Kidney epithelial cell (primary cell): ENCODE measurements at regions not wholly inside any gene's neighbourhood (a gene's known extent, or its start where the extent isn't known, plus 50 kb on each side); places are given as distances from the start of the nearest gene placed in this dataset.
"Not testable (repeated sequence)": the region's sequence is repeated elsewhere in the genome, so short reads cannot be mapped to it uniquely, and the experiment has no call there.

ENCODE experiments used
- DNase-seq: peaks from one replicate; pipeline ENCODE4 v3.0.0-alpha.2; 2010; ENCODE audit warnings: low read depth
- H3K27me3 ChIP-seq: 2 replicates; pipeline ENCODE4 v1.6.0; 2011; ENCODE audit warnings: low read length; ENCODE audit not compliant: control insufficient read depth, insufficient read depth
- H3K36me3 ChIP-seq: 2 replicates; pipeline ENCODE4 v1.5.1; 2011; ENCODE audit warnings: low read length; ENCODE audit not compliant: control insufficient read depth, insufficient read depth
- H3K4me3 ChIP-seq: 2 replicates; pipeline ENCODE4 v1.5.1; 2011; ENCODE audit warnings: low read depth, mild to moderate bottlenecking, control low read depth, low read length
- CTCF ChIP-seq: IDR thresholded peaks from 2 replicates; pipeline ENCODE4 v1.5.1; 2011; ENCODE audit warnings: mild to moderate bottlenecking, moderate library complexity, low read length, control low read depth, inconsistent platforms; ENCODE audit not compliant: insufficient read depth, poor library complexity, severe bottlenecking

- no peaks in the 10 kb centered on the region for H3K27me3 ChIP-seq
- TF ChIP-seq CTCF, result no peak
- H3K36me3 ChIP-seq, result no peaks in the 10 kb centered on the region
- no peak for DNase-seq
- H3K4me3 ChIP-seq, result no peak overlapping the region
Measured at GRCh38 chr1:65082346-65083040, 65.5 kb upstream of the AK4 start.

GRCh38 chr1:65083263-65083896, 64.6 kb upstream of the AK4 start:
- Histone ChIP-seq H3K27me3 (no peaks in the 10 kb centered on the region), H3K36me3 (no peaks in the 10 kb centered on the region), H3K4me3 (no peak overlapping the region)
- TF ChIP-seq CTCF, result no peak
- no peak for DNase-seq

GRCh38 chr1:65084066-65084465, 63.9 kb upstream of the AK4 start:
- DNase-seq, result no peak
- Histone ChIP-seq H3K36me3 (no peaks in the 10 kb centered on the region), H3K4me3 (no peak overlapping the region), H3K27me3 (no peaks in the 10 kb centered on the region)
- TF ChIP-seq CTCF, result no peak

- not testable (repeated sequence) for DNase-seq, H3K36me3 ChIP-seq, H3K27me3 ChIP-seq, H3K4me3 ChIP-seq
Measured at GRCh38 chr1:65087519-65087918, 60.5 kb upstream of the AK4 start.

- Histone ChIP-seq H3K27me3 (no peaks in the 10 kb centered on the region), H3K36me3 (no peaks in the 10 kb centered on the region), H3K4me3 (no peak overlapping the region)
- no peak for DNase-seq
- no peak for TF ChIP-seq CTCF
Measured at GRCh38 chr1:65090406-65090805, 57.6 kb upstream of the AK4 start.

GRCh38 chr1:65092691-65093090, 55.3 kb upstream of the AK4 start:
- TF ChIP-seq CTCF, result no peak
- Histone ChIP-seq H3K36me3 (no peaks in the 10 kb centered on the region), H3K27me3 (no peaks in the 10 kb centered on the region), H3K4me3 (no peak overlapping the region)
- no peak for DNase-seq
